ENCODE measurements at regions not wholly inside any gene's neighbourhood (a gene's known extent, or its start where the extent isn't known, plus 50 kb on each side); places are given as distances from the start of the nearest gene placed in this dataset.

DNA sequence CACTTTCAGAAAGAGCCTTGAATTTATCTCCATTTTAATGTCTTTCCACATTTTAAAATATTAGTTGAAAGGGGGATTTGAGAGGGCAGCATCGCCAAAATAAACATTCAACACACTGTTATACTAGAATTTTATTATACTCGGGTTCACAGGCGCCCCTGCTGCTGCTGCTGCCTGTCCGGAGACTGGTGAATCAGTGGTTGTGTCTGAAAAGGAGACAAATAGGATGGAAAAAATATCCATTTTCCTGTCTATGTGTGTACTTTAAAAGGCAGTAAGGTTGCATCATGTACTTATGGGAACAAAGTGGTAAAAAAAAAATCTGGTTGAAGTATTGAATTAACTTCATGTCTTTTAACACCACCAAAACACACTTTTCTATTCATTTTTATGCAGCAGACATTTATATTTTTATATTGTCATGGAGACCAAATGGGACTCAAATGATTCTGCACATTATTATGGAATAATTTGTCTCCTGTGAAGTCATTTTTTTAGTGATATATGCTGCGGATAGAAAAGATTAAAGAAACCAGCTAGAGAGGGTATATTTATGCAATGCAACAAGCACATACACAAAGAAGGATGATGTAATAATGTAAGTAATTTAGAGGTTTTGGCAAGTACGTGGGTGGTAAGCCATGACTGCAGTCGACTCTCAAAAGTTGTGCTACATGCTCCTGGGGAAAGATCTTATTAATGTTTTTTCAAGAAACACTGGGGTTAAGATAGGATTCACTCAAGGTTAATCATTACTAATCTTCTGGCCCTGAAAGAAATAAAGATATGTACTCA lies 759.0 kb upstream of the SOX9 start:
- POLR2A ChIA-PET: no interaction called here
- Mint-ChIP-seq H3K4me3 (no peak overlapping the region), H3K4me1 (no peaks in the 10 kb centered on the region), H3K9me3 (peaks cover 50% of the 10 kb centered on the region), H3K27ac (no peak overlapping the region), H3K36me3 (peaks cover 18% of the 10 kb centered on the region), H3K27me3 (ENCODE audit: low read depth) (no peaks in the 10 kb centered on the region)
- TF ChIP-seq FOXP1 (CRISPR knock-in tag; IDR thresholded peaks at IDR 0.05; ENCODE audit: borderline replicate concordance) (no peak), ZNF416 (CRISPR knock-in tag; IDR thresholded peaks at IDR 0.05) (no peak), FOXJ3 (CRISPR knock-in tag; IDR thresholded peaks at IDR 0.05; ENCODE audit: borderline replicate concordance) (no peak), ZNF138 (CRISPR knock-in tag; conservative IDR thresholded peaks at IDR 0.05) (no peak), GABPB1 (CRISPR knock-in tag; IDR thresholded peaks at IDR 0.05) (no peak), TEAD1 (CRISPR knock-in tag; IDR thresholded peaks at IDR 0.05) (no peak), NR2C2 (CRISPR knock-in tag; IDR thresholded peaks at IDR 0.05) (no peak), ETV6 (CRISPR knock-in tag; IDR thresholded peaks at IDR 0.05) (no peak), CBFB (CRISPR knock-in tag; IDR thresholded peaks at IDR 0.05; ENCODE audit: low read depth) (no peak), ZNF317 (CRISPR knock-in tag; IDR thresholded peaks at IDR 0.05; ENCODE audit: borderline replicate concordance, low read depth) (no peak), ZNF423 (CRISPR knock-in tag; IDR thresholded peaks at IDR 0.05) (no peak), GRHL2 (CRISPR knock-in tag; IDR thresholded peaks at IDR 0.05; ENCODE audit: insufficient replicate concordance, severe bottlenecking) (no peak), TCF7 (CRISPR knock-in tag; IDR thresholded peaks at IDR 0.05; ENCODE audit: low read depth) (no peak), NR1H2 (CRISPR knock-in tag; IDR thresholded peaks at IDR 0.05) (no peak)
- TF ChIP-seq, protein P1, sequence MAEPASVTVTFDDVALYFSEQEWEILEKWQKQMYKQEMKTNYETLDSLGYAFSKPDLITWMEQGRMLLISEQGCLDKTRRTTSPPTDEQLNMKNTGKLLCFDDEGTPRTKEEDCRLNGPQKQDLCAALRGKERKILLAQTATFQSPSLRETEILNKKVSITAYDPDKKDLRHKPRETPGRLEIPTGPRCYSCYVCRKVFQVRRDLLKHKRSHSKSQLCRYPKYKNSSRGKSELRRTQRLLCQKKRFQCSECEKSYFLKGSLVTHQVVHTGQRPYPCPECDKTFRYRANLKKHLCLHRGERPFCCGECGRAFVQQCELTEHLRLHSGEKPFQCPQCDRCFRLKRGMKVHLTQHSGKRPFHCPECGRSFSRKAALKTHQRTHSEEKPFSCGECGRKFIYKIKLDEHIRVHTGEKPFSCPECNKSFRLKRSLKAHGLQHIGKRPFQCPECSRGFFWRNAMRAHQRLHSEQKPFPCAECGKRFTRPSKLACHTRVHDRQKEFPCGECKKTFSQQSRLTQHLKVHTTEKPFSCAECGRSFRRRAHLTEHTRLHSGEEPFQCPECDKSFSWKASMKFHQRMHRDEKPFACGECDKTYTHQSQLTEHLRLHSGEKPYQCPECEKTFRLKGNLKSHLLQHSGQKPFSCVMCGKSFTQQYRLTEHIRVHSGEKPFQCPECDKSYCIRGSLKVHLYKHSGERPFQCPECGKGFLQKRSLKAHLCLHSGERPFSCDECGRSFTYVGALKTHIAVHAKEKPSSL (CRISPR knock-in tag; conservative IDR thresholded peaks at IDR 0.05): no peak
- TF ChIP-seq, protein P2, sequence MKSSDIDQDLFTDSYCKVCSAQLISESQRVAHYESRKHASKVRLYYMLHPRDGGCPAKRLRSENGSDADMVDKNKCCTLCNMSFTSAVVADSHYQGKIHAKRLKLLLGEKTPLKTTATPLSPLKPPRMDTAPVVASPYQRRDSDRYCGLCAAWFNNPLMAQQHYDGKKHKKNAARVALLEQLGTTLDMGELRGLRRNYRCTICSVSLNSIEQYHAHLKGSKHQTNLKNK (CRISPR knock-in tag; IDR thresholded peaks at IDR 0.05): no peak
- TF ChIP-seq, protein P3, sequence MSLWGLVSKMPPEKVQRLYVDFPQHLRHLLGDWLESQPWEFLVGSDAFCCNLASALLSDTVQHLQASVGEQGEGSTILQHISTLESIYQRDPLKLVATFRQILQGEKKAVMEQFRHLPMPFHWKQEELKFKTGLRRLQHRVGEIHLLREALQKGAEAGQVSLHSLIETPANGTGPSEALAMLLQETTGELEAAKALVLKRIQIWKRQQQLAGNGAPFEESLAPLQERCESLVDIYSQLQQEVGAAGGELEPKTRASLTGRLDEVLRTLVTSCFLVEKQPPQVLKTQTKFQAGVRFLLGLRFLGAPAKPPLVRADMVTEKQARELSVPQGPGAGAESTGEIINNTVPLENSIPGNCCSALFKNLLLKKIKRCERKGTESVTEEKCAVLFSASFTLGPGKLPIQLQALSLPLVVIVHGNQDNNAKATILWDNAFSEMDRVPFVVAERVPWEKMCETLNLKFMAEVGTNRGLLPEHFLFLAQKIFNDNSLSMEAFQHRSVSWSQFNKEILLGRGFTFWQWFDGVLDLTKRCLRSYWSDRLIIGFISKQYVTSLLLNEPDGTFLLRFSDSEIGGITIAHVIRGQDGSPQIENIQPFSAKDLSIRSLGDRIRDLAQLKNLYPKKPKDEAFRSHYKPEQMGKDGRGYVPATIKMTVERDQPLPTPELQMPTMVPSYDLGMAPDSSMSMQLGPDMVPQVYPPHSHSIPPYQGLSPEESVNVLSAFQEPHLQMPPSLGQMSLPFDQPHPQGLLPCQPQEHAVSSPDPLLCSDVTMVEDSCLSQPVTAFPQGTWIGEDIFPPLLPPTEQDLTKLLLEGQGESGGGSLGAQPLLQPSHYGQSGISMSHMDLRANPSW (CRISPR knock-in tag; conservative IDR thresholded peaks at IDR 0.05; ENCODE audit: low read depth): no peak
- TF ChIP-seq, protein P4, sequence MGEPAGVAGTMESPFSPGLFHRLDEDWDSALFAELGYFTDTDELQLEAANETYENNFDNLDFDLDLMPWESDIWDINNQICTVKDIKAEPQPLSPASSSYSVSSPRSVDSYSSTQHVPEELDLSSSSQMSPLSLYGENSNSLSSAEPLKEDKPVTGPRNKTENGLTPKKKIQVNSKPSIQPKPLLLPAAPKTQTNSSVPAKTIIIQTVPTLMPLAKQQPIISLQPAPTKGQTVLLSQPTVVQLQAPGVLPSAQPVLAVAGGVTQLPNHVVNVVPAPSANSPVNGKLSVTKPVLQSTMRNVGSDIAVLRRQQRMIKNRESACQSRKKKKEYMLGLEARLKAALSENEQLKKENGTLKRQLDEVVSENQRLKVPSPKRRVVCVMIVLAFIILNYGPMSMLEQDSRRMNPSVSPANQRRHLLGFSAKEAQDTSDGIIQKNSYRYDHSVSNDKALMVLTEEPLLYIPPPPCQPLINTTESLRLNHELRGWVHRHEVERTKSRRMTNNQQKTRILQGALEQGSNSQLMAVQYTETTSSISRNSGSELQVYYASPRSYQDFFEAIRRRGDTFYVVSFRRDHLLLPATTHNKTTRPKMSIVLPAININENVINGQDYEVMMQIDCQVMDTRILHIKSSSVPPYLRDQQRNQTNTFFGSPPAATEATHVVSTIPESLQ (CRISPR knock-in tag; IDR thresholded peaks at IDR 0.05): no peak
- DNase-seq (ENCODE audit: low spot score) (no peak), ATAC-seq (no peak)
- CTCF ChIA-PET: no interaction called here

DNA sequence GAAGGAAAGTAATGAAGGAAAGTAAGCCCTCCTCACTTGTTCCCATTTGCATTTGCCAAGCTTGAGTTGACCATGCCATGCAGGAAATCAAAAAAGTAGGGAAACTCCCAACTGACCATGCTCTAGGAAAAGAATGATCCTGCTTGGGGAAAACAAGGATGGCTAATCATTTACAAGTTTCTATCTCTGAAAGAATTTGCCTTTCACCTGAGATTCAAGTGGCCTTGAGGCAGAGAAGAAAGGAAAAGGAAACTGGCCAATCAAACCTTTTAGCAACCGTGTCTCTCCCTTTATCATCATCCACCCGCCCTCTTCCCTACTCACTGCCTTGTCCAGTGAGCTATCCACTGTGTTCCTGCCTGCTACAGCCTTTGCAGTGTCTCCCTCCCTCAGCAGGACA lies 757.2 kb upstream of the SOX9 start:
- Mint-ChIP-seq H3K27me3 (ENCODE audit: low read depth) (no peaks in the 10 kb centered on the region), H3K4me1 (no peaks in the 10 kb centered on the region), H3K9me3 (peaks cover 41% of the 10 kb centered on the region), H3K4me3 (no peak overlapping the region), H3K36me3 (peaks cover 5% of the 10 kb centered on the region; the same call in 1 of the 2 replicates), H3K27ac (no peak overlapping the region)
- ChIA-PET POLR2A (no interaction called here), CTCF (no interaction called here)
- ATAC-seq (no peak), DNase-seq (ENCODE audit: low spot score) (no peak)
- TF ChIP-seq TEAD1 (CRISPR knock-in tag; IDR thresholded peaks at IDR 0.05): no peak
- TF ChIP-seq, protein P5, sequence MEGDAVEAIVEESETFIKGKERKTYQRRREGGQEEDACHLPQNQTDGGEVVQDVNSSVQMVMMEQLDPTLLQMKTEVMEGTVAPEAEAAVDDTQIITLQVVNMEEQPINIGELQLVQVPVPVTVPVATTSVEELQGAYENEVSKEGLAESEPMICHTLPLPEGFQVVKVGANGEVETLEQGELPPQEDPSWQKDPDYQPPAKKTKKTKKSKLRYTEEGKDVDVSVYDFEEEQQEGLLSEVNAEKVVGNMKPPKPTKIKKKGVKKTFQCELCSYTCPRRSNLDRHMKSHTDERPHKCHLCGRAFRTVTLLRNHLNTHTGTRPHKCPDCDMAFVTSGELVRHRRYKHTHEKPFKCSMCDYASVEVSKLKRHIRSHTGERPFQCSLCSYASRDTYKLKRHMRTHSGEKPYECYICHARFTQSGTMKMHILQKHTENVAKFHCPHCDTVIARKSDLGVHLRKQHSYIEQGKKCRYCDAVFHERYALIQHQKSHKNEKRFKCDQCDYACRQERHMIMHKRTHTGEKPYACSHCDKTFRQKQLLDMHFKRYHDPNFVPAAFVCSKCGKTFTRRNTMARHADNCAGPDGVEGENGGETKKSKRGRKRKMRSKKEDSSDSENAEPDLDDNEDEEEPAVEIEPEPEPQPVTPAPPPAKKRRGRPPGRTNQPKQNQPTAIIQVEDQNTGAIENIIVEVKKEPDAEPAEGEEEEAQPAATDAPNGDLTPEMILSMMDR (IDR thresholded peaks at IDR 0.05): no peak
- TF ChIP-seq IRF2 (CRISPR knock-in tag; IDR thresholded peaks at IDR 0.05; ENCODE audit: borderline replicate concordance, low read depth): no peak
- no peak for TF ChIP-seq KAT7 (CRISPR knock-in tag; IDR thresholded peaks at IDR 0.05; ENCODE audit: borderline replicate concordance)
- TF ChIP-seq, protein P6, sequence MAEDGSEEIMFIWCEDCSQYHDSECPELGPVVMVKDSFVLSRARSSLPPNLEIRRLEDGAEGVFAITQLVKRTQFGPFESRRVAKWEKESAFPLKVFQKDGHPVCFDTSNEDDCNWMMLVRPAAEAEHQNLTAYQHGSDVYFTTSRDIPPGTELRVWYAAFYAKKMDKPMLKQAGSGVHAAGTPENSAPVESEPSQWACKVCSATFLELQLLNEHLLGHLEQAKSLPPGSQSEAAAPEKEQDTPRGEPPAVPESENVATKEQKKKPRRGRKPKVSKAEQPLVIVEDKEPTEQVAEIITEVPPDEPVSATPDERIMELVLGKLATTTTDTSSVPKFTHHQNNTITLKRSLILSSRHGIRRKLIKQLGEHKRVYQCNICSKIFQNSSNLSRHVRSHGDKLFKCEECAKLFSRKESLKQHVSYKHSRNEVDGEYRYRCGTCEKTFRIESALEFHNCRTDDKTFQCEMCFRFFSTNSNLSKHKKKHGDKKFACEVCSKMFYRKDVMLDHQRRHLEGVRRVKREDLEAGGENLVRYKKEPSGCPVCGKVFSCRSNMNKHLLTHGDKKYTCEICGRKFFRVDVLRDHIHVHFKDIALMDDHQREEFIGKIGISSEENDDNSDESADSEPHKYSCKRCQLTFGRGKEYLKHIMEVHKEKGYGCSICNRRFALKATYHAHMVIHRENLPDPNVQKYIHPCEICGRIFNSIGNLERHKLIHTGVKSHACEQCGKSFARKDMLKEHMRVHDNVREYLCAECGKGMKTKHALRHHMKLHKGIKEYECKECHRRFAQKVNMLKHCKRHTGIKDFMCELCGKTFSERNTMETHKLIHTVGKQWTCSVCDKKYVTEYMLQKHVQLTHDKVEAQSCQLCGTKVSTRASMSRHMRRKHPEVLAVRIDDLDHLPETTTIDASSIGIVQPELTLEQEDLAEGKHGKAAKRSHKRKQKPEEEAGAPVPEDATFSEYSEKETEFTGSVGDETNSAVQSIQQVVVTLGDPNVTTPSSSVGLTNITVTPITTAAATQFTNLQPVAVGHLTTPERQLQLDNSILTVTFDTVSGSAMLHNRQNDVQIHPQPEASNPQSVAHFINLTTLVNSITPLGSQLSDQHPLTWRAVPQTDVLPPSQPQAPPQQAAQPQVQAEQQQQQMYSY (CRISPR knock-in tag; IDR thresholded peaks at IDR 0.05): no peak
- no peak for TF ChIP-seq CREB1 (CRISPR knock-in tag; IDR thresholded peaks at IDR 0.05)
